H1 (cell line): ENCODE measurements at regions not wholly inside any gene's neighbourhood (a gene's known extent, or its start where the extent isn't known, plus 50 kb on each side); places are given as distances from the start of the nearest gene placed in this dataset.

Experiments used
- CEBPB ChIP-seq: IDR thresholded peaks from 2 replicates; pipeline ENCODE4 v1.6.1; 2012; ENCODE audit warnings: low read depth, low read length
- CREB1 ChIP-seq: IDR thresholded peaks from 2 replicates; pipeline ENCODE4 v1.6.1; 2012; ENCODE audit warnings: inconsistent platforms
- HDAC2 ChIP-seq, 2 experiments: fragments of 300-600 bp in 1 of 2; sonication (generic) in 1 of 2; IDR thresholded peaks; 2 replicates each; pipeline ENCODE4 v1.6.1; 2011 to 2012; ENCODE audit warnings: low read depth in 2 of 2, low read length in 2 of 2, mild to moderate bottlenecking in 2 of 2, moderate library complexity in 2 of 2, borderline replicate concordance in 1 of 2, inconsistent platforms in 1 of 2
- JUND ChIP-seq: IDR thresholded peaks from 2 replicates; pipeline ENCODE4 v1.6.1; 2011; ENCODE audit warnings: mild to moderate bottlenecking, improper control_type of control experiment, low read length
- KDM5A ChIP-seq: fragments of 200-600 bp; IDR thresholded peaks from 2 replicates; pipeline ENCODE4 v1.7.1; 2012; ENCODE audit warnings: mild to moderate bottlenecking, low read length, inconsistent platforms, mixed read lengths
- POLR2A ChIP-seq, 2 experiments: IDR thresholded peaks; 1 replicate in 1 of 2; 2 replicates in 1 of 2; pipeline ENCODE4 v1.6.1; 2011; ENCODE audit warnings: low read depth in 2 of 2, low read length in 2 of 2, mild to moderate bottlenecking in 2 of 2; ENCODE audit errors: control extremely low read depth in 1 of 2
- RAD21 ChIP-seq, 2 experiments: IDR thresholded peaks in 1 of 2; conservative IDR thresholded peaks in 1 of 2; 2 replicates each; pipeline ENCODE4 v1.6.1; 2011; ENCODE audit warnings: low read depth in 2 of 2, low read length in 2 of 2, improper control_type of control experiment in 1 of 2, inconsistent platforms in 1 of 2, mild to moderate bottlenecking in 1 of 2, moderate library complexity in 1 of 2
- RFX5 ChIP-seq: IDR thresholded peaks from 2 replicates; pipeline ENCODE4 v1.6.1; 2011; ENCODE audit warnings: low read depth, low read length, improper control_type of control experiment, borderline replicate concordance
- RNF2 ChIP-seq: fragments of 200-900, 300-1000 bp; sonication (generic); IDR thresholded peaks from 2 replicates; pipeline ENCODE4 v1.7.1; 2016; ENCODE audit warnings: borderline replicate concordance, low read depth, mild to moderate bottlenecking, antibody characterized with exemption, low read length; ENCODE audit not compliant: poor library complexity, severe bottlenecking; ENCODE audit errors: missing control alignments
- TAF1 ChIP-seq: IDR thresholded peaks from 2 replicates; pipeline ENCODE4 v1.6.1; 2011; ENCODE audit warnings: mild to moderate bottlenecking, low read depth, low read length
- TBP ChIP-seq: IDR thresholded peaks from 2 replicates; pipeline ENCODE4 v1.6.1; 2011; ENCODE audit warnings: low read depth, low read length, improper control_type of control experiment
- USF2 ChIP-seq: IDR thresholded peaks from 2 replicates; pipeline ENCODE4 v1.6.1; 2011; ENCODE audit warnings: low read length, improper control_type of control experiment
- TF ChIP-seq, protein P1 (sequence below), 3 experiments: IDR thresholded peaks; 1 replicate in 2 of 3; 2 replicates in 1 of 3; pipeline versions ENCODE4 v1.5.1 to v1.6.1; 2011; ENCODE audit warnings: low read length in 3 of 3, mild to moderate bottlenecking in 3 of 3, inconsistent platforms in 2 of 3, low read depth in 1 of 3, moderate library complexity in 1 of 3; ENCODE audit not compliant: insufficient read depth in 1 of 3; ENCODE audit errors: control extremely low read depth in 1 of 3
- TF ChIP-seq, protein P2 (sequence below): IDR thresholded peaks from 2 replicates; pipeline ENCODE4 v1.6.1; 2012; ENCODE audit warnings: inconsistent platforms

DNA sequence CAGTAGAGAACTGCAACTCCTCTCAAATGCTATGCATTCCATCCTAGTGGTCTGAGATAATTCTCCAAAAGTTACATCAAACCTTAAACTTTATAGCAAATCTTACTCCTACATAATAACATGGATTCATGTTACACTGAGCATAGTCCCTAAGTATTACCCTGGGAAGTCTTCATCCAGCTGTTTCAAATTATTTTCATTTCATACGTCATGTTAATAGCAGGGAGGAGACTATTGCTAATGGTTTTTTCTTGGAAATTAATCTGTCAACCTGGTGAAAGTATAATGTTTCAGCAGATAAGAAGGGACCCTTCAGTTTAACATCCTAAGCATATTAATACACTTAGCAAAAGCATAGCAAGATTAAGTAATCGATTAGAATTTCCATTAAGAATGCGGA, 318.1 kb downstream of the USP25 start:
- TF ChIP-seq RFX5 (no peak), RAD21 (IDR thresholded peaks at IDR 0.05 in 1 of 2, conservative IDR thresholded peaks at IDR 0.05 in 1 of 2; ENCODE audit: low read depth in 2 of 2, low read length in 2 of 2) (no peak), HDAC2 (IDR thresholded peaks at IDR 0.05; ENCODE audit: borderline replicate concordance in 1 of 2, low read depth in 2 of 2, low read length in 2 of 2) (no peak), TAF1 (no peak), JUND (no peak), TBP (no peak), CEBPB (no peak), POLR2A (IDR thresholded peaks at IDR 0.05; ENCODE audit: control extremely low read depth in 1 of 2, low read depth in 2 of 2, low read length in 2 of 2) (no peak), KDM5A (no peak), RNF2 (no peak), USF2 (no peak), CREB1 (no peak)
- TF ChIP-seq, protein P1, sequence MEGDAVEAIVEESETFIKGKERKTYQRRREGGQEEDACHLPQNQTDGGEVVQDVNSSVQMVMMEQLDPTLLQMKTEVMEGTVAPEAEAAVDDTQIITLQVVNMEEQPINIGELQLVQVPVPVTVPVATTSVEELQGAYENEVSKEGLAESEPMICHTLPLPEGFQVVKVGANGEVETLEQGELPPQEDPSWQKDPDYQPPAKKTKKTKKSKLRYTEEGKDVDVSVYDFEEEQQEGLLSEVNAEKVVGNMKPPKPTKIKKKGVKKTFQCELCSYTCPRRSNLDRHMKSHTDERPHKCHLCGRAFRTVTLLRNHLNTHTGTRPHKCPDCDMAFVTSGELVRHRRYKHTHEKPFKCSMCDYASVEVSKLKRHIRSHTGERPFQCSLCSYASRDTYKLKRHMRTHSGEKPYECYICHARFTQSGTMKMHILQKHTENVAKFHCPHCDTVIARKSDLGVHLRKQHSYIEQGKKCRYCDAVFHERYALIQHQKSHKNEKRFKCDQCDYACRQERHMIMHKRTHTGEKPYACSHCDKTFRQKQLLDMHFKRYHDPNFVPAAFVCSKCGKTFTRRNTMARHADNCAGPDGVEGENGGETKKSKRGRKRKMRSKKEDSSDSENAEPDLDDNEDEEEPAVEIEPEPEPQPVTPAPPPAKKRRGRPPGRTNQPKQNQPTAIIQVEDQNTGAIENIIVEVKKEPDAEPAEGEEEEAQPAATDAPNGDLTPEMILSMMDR (IDR thresholded peaks at IDR 0.05; ENCODE audit: control extremely low read depth in 1 of 3, insufficient read depth in 1 of 3, low read depth in 1 of 3, low read length in 3 of 3), result no peak
- TF ChIP-seq, protein P2, sequence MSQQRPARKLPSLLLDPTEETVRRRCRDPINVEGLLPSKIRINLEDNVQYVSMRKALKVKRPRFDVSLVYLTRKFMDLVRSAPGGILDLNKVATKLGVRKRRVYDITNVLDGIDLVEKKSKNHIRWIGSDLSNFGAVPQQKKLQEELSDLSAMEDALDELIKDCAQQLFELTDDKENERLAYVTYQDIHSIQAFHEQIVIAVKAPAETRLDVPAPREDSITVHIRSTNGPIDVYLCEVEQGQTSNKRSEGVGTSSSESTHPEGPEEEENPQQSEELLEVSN, result no peak
